ENCODE measurements at regions not wholly inside any gene's neighbourhood (a gene's known extent, or its start where the extent isn't known, plus 50 kb on each side); places are given as distances from the start of the nearest gene placed in this dataset.

GRCh38 chr12:105843561-105843960, 295.2 kb downstream of the NUAK1 start:
- TF ChIP-seq POLR2A (IDR thresholded peaks at IDR 0.05) (no peak), CTCF (IDR thresholded peaks at IDR 0.05) (no peak)

All from ovary (tissue), 3 donors.